Activated CD4-positive, alpha-beta T cell treated with anti-CD3 and anti-CD28 coated beads, Interleukin-2, amount 50 U/mL, for 24 hours (primary cell): ENCODE measurements at regions not wholly inside any gene's neighbourhood (a gene's known extent, or its start where the extent isn't known, plus 50 kb on each side); places are given as distances from the start of the nearest gene placed in this dataset.
"Not testable (repeated sequence)": the region's sequence is repeated elsewhere in the genome, so short reads cannot be mapped to it uniquely, and the experiment has no call there.

Source experiments
- DNase-seq, 2 donors: peaks; one replicate each; pipeline ENCODE4 v3.0.0-alpha.2; 2020; ENCODE audit warnings: low read depth in 1 of 2, low spot score in 1 of 2

- DNase-seq: no peak
These were observed 146.8 kb downstream of the TPRA1 start for GRCh38 chr3:127443581-127444375.

DNA sequence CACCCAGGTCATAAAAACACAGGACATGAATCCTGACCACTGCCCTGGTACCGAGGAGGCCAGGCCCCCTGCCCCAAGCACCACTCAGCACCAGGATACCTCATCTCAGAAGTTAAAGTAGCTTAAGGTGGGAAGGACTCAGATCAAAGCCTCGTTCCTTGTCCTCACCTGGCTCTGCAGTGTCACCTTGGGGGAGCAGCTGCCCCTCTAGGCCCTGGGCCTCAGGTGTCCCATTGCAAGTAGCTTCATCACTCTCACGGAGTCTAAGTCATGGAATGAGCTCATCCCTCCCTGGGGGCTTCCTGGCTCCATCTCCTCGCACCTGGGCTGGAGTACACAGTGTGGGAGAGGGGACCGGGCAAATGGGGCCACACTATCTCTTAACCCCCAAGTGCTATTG is 148.0 kb downstream of the TPRA1 start:
- DNase-seq: no peak

GRCh38 chr3:127441764-127442163 is 148.8 kb downstream of the TPRA1 start:
- DNase-seq: no peak

DNA sequence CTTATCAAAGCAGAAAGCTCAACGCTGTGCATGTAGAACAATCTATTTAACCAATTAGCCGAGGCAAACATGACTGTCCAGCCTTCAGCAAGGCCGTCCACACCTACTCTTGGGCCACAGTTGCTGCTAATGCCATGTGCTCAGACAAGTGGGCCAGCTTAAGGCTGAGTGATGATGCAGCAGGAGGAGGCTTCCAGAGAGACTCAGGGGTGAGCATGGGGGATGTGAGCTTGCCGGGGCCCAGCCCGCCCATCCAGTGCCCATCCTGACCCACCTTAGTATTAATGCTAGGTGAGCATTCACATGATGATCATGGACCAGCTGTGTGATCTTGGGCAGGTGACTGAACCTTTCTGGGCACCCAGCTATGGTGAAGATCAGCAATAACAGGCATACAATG is 150.1 kb downstream of the TPRA1 start:
- DNase-seq: no peak

DNA sequence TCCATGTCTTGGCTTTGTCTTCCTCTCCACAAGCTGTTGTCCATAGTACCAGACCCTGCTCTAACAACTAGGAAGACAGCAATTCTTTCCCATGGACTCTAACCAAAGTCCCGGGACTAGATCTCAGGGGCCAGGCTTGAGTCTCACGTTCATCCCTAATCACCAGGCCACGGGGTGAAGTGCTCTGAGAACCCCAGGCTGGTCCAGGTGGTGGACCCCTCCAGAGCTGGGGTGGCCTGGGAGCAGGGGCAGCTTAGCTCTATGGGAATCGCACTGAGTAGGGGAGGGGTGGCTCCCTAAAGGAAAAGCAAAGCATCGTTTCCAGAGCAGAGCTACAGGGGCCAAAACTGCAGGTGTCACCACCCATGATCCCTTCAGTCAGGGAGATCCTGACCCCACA is 150.9 kb downstream of the TPRA1 start:
- no peak for DNase-seq

DNA sequence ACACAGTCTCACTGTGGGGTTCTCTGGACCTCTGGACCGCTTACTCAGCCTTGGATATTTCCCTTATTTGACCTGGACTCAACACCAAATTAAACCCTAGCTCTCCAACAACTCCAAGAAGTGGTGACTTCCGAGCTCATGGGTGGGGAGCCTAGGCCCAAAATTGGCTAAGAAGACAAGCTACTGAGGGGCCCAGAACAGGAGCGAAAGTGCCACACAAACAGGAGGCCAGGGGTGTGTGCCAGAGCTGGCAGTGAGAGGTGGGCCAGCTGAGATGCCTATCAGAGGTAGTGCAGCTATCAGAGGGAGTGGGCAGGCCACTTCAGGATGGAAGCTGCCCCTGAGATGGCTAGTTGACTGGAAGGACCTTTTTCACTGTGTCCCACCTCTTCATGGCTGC is 151.1 kb upstream of the PRR20G start:
- DNase-seq: no peak

DNA sequence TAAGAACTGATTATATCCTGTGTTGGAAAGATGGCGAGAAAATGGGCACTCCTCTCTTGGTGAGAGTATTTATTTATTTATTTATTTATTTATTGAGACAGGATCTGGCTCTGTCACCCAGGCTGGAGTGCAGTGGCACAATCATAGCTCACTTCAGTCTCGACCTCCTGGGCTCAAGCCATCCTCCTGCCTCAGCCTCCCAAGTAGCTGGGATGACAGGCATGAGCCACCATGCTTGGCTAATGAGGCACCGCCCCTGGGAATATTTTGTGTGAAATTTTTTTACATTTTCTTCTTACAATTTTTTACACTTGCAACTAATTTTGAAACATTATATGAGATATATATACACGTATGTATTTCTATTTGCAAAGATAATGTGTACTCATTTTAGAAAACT is 150.5 kb upstream of the PRR20G start:
- DNase-seq: no peak

DNA sequence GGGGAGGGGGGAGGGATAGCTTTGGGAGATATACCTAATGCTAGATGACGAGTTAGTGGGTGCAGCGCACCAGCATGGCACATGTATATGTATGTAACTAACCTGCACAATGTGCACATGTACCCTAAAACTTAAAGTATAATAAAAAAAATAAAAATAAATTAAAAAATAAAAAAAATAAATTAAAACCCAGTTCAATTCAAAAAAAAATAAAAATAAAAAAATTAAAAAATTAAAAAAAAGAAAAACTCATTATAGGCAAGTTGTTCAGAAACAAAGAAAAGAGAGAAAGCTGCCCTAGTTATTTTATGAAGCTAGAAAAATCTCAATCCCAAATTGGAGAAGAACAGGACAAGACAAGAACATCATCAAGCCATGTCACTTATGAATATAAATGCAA is 147.5 kb upstream of the PRR20G start:
- DNase-seq: not testable (repeated sequence)

DNA sequence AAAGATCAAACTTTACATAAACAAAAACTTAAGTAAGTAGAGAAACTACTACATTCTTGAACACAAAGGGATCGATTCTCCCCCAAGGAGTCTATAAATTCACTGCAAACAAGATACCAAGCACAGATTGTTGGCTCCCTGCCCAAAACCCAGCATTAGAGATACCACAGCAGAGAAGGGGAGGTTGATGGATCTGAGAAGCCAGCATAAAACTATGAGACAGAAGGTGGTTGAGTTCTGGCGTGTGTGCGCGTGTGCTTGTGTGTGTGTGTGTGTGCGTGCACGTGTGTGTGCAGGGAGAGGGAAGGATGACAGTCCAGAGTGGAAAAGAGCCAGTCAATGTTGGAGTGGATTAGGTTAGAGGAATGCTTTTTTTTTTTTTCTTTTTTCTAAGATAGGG is 143.2 kb upstream of the PRR20G start:
- DNase-seq: no peak

GRCh38 chr3:127428344-127428997 is 140.6 kb upstream of the PRR20G start:
- DNase-seq: no peak

DNA sequence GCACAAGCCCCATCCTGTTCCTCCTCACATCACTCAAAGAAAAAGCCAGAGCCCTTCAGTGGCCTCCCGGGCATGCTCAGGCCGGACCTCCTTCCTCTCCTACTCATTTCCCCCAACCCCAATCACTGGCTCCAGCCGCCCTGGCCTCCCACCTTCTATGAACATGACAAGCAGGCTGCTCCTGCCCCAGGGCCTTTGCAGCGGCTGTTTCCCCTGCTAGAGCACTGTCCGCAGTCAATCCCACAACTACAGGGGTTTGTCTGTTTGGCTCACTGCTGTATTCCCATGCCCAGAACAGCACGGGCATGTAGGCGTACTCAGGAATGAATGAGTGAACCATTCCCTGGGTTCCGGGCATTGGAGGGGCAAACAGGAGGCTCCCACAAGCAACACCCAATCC is 139.8 kb upstream of the PRR20G start:
- DNase-seq: no peak

GRCh38 chr3:127427156-127427555 is 139.3 kb upstream of the PRR20G start:
- DNase-seq: no peak

- no peak for DNase-seq
These were observed 138.8 kb upstream of the PRR20G start for GRCh38 chr3:127426444-127427153.

- no peak for DNase-seq
These were observed 137.9 kb upstream of the PRR20G start for GRCh38 chr3:127425505-127426443.

DNA sequence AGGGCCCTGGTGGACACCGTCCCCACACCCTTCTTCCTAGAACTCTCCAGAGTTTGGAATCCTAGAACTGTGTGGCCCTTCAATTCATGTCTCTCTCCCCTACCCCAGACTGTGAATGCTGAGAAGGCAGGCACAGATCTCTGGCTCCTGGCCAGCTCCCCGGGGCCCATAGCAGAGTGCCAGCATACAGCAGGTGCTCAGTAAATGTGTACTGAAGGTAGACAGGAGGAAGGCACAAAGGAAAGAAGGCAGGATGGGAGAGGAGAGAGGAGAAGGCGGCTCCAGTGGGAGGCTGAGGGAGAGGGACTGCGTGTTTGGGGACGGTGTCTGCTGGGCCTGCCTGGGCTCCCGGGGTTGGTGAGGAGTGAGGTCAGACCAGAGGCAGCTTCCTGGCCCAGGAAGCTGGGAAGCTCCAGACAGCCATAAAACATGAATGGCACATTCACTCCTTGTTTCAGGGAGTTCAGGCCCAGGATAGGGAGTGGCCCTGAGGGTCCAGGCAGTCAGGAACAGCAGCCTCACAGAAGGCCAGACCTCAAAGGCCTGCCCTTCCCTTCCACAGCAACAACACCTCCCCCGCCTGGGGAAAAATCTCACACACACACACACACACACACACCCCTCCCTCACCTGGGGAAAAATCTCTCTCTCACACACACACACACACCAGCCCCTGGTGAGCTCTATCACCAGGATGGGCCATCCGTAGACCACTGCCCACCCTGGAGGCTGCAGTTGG is 137.1 kb upstream of the PRR20G start:
- DNase-seq: no peak

GRCh38 chr3:127423856-127424765 is 136.3 kb upstream of the PRR20G start:
- DNase-seq: no peak

DNA sequence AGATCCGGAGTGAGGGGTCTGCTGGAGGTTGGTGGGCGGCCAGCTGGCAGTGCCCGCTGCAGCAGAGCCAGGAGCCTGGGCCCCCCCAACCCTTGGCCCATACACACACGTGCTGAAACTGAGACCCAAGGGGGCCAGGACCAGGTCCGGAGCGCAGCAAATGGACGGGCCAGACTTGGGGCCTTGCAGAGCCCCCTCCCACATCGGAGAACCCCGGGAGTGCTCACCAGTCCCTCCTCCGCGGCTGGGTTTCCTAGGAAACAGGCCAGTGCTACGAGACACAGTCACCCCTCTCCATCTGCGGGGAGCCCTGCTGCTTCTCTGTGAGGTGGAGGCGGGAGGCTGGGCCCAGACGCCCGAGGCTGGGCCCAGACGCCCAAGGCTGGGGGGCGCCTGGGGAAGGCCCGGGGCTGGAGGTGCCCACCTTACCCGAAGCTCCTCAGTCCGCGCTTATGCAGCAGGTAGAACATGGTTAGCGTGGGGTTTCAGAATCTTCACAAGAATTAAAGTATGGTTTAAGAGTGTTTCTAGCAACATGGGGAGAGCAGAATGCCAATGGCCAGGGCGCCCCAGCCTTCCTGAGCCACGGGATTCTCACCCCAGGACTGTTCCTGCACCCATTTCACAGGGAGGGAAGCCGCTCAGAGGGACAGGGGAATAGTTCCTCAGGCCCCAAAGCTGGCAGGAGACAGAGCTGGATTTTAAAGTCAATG is 135.0 kb upstream of the PRR20G start:
- DNase-seq: no peak

DNA sequence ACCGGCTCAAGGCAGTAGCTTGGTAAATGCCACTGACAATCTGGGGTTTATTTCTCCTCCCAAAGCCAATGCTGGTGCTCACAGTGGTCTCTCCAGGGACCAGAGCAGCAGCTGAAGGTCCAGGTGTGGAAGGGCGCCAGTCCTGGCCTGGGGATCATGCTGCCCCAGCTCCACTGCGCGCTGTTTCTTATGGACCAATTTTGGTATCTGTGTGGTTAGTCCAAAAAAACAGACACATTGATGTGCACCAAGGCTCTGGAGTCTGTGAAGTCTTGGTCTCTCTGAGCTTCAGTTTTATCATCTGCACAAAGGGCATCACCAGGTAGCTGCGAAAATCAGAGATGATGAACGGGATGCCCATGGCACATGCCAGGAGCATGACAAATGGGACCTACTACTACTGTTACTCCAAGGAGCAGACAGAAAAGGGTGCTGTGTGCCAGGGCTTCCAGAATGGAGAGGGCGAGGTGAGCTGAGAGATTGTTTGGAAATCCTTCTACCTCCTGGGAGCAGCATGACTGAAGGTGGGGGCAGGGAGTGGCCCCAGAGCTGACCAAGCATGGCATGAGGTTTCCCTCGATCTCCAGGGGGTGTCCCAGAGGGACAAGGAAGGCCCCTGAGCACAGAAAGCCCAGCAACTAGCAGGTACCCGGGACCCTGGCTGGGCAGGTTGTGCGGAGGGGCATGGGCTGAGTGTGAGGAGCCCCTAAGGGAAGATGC is 134.3 kb upstream of the PRR20G start:
- no peak for DNase-seq
